ENCODE measurements at regions not wholly inside any gene's neighbourhood (a gene's known extent, or its start where the extent isn't known, plus 50 kb on each side); places are given as distances from the start of the nearest gene placed in this dataset.
A peak's percentile ranks its signal among the peaks of the same experiment; 100 is the strongest.

DNA sequence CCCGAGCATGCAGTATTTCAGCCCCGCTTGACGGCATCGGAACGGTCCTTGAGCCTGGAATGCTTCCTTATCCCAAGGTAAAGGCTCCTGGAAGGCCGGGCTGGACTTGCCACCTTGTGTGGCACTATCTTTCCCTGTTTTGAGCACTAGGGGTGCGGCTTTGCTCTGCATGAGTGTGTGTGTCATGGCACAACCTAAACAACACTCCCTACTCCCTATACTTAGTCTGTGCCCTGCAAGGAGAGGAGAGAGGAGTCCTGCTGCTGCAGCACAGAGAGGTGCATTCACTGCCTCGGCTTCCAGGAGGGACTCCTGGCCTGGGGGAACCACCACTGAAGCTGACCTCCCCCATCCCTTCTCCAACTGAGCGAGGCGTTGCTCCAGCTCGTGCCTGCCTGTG, 60.4 kb upstream of the BACE2 start:
- in situ Hi-C loops (cut with HindIII; ENCODE audit: low pct_unique_long_range_greater_than_20kb, low sequenced_read_pairs): no loop called here
- no peak for DNase-seq (ENCODE audit: low read depth in 1 of 2, low spot score in 1 of 2)
- TF ChIP-seq JUND (IDR thresholded peaks at IDR 0.05; ENCODE audit: low read depth): no peak

DNA sequence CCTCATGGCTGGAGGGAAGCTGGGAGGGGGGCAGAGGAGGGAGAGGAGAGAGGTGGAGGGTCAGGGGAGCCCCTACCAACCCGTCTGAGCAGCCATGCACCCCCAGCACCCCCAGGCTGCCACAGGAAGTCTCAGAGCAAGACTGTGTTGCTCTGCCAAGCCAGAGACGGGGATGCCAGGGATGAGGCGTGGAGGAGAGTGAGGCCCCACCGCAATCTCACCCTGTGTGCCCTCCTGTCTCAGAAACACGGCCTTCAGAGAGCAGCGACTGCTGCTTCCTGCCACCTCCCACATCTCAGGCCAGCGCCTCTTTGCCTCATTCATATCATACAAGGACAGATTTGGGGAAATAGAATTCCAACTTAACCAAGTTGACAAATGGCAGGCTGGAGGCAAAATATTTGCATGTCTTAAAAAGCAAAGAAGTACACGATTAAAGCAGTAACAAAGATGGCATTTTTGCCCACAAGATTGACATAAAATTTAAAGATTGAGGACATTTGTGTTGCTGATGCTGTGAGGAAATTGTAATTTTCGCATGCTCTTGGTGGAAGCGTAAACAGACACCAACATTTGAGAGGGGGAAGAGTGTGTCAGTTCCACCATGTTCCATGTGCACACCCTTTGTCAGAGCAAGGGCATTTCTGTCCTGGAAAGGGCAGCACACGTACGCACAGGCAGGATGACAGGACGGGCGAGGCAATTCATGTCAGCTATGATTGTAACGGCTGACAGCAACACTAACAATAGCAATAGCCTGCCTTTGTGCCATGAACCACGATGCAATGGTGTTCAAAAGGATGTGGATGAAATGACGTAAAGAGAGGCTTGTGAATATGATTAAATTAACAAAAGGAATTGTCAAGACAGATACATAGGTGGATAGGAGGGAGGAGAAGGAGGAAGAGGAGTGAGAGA, 59.0 kb upstream of the BACE2 start:
- in situ Hi-C loops (cut with HindIII; ENCODE audit: low pct_unique_long_range_greater_than_20kb, low sequenced_read_pairs): no loop called here
- no peak for DNase-seq (ENCODE audit: low read depth in 1 of 2, low spot score in 1 of 2)
- TF ChIP-seq JUND (IDR thresholded peaks at IDR 0.05; ENCODE audit: low read depth): no peak

DNA sequence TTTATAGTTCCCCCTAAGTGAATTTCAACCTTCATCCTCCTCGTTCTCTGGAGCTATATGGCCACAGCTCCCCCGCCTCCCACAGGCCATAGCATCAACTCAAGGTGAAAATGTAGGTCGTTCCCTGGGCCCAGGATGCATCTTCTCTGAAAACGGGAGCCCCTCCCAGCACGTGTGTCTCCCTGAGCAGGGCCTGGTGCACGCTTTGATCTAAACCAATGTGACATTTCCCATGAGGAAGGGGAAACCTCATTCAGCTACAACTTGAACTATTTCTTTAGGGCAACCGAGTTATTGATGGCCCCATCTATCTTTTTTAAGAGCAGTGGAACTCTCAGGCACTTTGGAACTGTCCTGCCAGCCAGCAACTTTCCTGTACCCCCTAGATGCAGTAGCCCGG, 57.8 kb upstream of the BACE2 start:
- no peak for TF ChIP-seq JUND (IDR thresholded peaks at IDR 0.05; ENCODE audit: low read depth)
- no peak for DNase-seq (ENCODE audit: low read depth in 1 of 2, low spot score in 1 of 2)
- in situ Hi-C loops (cut with HindIII; ENCODE audit: low pct_unique_long_range_greater_than_20kb, low sequenced_read_pairs): no loop called here

GRCh38 chr21:41110664-41111063, 57.3 kb upstream of the BACE2 start:
- no peak for DNase-seq (ENCODE audit: low read depth in 1 of 2, low spot score in 1 of 2)
- TF ChIP-seq JUND (IDR thresholded peaks at IDR 0.05; ENCODE audit: low read depth): no peak
- in situ Hi-C loops (cut with HindIII; ENCODE audit: low pct_unique_long_range_greater_than_20kb, low sequenced_read_pairs): no loop called here

GRCh38 chr21:41111681-41112080, 56.3 kb upstream of the BACE2 start:
- in situ Hi-C loops (cut with HindIII; ENCODE audit: low pct_unique_long_range_greater_than_20kb, low sequenced_read_pairs): no loop called here
- no peak for TF ChIP-seq JUND (IDR thresholded peaks at IDR 0.05; ENCODE audit: low read depth)
- DNase-seq (ENCODE audit: low read depth in 1 of 2, low spot score in 1 of 2): no peak

- DNase-seq (ENCODE audit: low read depth in 1 of 2, low spot score in 1 of 2): peak in 1 of 2 experiments; percentile 80
- in situ Hi-C loops (cut with HindIII; ENCODE audit: low pct_unique_long_range_greater_than_20kb, low sequenced_read_pairs): no loop called here
These were observed 54.9 kb upstream of the BACE2 start for GRCh38 chr21:41112740-41113692.

GRCh38 chr21:41115851-41116250, 52.1 kb upstream of the BACE2 start:
- in situ Hi-C loops (cut with HindIII; ENCODE audit: low pct_unique_long_range_greater_than_20kb, low sequenced_read_pairs): no loop called here

More at GRCh38 chr21:41112740-41113692, 54.9 kb upstream of the BACE2 start:
- TF ChIP-seq JUND (IDR thresholded peaks at IDR 0.05; ENCODE audit: low read depth): no peak

More at GRCh38 chr21:41115851-41116250, 52.1 kb upstream of the BACE2 start:
- TF ChIP-seq JUND (IDR thresholded peaks at IDR 0.05; ENCODE audit: low read depth): no peak
- no peak for DNase-seq (ENCODE audit: low read depth in 1 of 2, low spot score in 1 of 2)

All from T47D (cell line).